CD4-positive, alpha-beta T cell treated with Interleukin-15 for 1 hour (primary cell): ENCODE measurements at regions not wholly inside any gene's neighbourhood (a gene's known extent, or its start where the extent isn't known, plus 50 kb on each side); places are given as distances from the start of the nearest gene placed in this dataset.

Source experiments
- DNase-seq: peaks from one replicate; pipeline ENCODE4 v3.0.0-alpha.2; 2020

DNA sequence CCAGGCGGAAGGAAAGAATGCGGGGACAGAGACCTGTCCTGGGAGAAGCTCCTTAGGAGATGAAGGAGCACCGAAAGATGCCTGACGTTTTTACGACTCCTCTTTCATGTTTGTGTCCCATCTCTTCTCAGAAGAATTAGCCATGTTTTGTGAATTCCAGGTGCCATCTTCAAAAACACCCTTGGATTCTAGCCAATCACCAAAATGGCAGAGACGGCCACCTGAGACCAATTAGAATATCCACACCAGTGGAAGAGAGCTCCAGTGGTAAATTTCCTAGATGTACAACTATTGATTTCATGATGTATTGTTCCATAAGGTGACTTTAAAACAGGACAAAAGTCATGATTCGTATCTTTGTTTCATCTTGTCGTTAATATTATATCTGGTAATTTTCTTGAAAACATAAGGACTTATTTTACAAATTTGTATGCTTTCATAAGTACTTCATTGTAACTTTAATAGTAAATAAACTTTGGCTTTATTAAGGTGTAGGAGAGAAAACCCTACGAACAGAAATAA lies 62.3 kb upstream of the NUDT4 start:
- DNase-seq, result no peak

DNA sequence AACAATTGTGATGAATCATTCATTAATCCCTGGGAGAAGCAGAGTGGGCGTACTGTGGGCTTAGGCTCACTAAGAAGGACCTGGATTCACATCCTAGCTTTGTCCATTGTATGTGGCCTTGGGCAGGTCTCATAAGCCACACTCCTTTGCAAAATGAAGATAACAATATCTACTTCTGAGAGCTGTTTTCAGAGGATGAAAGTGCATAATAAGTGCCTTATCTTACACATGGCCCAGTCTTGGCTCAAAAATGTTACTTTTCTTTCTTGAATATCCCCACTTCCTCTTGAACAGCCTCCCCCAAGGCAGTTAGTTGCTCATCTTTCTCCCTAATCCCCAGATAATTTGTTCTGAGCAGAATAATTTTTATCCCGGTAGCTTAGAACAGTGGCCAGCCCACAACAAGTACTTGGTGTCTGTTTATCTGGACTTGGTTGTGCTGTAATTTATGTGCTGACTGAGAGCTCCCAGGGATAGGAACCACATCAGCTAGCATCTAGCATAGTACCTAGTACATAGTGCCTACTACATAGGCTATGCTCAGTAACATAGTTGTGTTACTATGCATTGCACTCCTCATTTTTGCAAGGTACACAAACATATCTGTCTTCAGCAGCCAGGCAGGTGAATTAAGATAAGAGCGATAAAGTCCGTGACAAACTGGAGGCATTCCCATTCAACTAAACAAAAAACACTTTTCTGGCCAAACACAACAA lies 61.7 kb upstream of the NUDT4 start:
- DNase-seq, result no peak

DNA sequence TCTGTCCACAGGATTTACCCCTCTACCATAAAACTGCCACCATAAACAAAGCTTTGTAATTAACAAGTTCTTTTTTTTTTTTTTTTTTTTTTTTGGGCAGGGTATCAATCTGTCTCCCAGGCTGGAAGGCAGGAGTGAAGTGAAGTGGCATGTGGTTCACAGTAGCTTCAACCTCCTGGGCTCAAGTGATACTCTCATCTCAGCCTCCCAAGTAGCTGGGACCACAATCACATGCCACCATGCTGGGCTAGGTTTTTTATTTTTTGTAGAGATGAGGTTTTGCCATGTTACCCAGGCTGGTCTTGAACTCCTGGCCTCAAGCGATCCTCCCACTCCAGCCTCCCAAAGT lies 61.1 kb upstream of the NUDT4 start:
- no peak for DNase-seq

DNA sequence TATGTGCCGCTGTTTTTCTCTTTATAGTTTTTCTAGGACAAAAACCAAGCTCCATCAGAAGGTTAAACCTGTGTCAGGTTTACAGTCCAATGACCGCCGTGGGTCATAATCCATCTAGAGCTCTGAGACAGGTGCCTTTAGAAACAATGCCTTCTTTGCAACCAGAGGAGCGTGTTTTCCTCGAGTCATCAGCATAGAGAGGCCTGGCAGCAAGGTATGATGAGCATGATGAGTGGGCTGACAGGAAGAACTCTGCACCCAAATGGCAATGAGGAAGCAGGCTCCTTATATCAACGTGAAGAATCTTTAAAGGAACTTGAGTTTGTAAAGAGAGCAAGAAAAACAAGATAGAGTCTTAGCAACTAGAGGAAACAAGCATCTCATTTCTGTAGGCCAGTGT lies 60.5 kb upstream of the NUDT4 start:
- DNase-seq, result no peak

DNA sequence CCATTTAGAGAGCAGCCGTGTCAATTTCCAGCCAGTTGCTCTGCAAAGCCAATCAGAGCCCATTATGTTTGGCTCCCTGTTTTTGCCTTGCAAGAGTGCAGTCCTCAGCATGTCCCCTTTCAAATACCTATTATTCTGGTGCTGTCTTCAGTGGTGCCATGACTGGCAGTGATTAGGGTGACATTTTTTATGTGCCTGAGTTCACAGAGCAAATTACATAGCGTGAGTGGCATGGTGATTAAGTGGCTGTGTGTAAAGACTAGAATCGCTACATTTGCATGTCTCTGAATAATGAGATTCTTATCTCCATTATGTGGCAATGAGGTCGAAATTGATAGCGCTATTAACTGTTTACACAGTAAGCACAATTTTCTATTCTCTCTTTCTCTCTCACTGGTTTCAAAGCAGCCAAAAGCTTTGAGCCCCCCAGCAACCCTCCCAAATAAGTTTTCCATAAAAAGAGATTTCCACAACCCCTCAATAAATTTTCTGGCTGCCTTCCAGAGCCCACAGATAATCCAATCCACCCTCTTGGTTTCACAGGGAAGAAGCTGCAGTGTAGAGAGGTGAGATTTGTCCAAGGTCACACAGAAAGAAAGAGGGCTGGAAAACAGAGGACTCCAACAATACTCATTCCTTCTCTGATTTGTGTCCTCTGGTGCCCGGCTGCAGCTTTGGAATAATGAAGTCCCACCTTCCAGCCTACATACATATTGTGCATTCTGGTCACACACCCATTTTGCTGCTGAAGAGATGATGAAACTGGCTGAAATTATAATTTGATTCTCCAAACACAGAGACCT lies 58.8 kb upstream of the NUDT4 start:
- no peak for DNase-seq

DNA sequence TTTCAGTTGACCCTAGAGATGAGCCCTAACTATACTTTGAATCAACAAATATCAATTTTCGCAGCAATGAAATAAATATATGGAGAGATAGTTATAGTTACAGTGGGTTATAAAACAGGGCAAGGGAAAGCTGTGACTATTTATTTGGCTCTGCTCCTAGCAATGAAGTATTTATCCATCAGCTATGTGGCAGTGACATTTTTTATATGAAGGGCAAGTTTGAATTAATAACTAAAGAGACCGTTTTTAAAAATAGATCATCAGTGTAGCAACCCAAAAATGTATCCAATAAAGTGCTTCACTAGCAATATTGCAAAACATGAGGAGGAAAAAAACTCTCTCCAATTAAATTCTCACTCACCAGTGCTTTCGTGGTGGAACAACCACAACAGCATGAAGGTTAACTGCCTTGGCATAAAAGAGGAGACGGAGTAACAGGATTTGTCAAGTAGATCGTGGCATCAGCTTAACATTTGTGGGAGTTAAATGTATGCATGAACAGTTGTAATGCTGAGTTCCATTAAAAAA lies 58.1 kb upstream of the NUDT4 start:
- DNase-seq, result no peak

DNA sequence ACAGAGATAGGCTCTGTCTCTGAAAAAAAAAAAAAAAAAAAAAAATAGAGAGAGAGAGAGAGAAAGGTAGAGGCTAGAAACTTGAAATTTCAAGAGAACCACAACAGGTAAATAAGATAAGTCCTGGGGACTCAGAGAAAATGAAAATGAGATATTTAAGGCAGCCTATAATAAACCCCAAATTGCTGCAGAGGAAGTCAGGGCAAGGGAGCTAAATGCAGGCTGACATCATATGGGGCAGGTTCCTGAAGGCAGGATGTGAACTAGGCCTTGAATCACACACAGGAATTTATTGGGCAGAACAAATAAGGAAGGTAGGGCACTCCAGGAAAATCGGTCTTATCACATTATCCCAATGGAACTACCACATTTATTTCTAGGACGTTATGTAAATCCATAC lies 54.9 kb upstream of the NUDT4 start:
- DNase-seq, result no peak

DNA sequence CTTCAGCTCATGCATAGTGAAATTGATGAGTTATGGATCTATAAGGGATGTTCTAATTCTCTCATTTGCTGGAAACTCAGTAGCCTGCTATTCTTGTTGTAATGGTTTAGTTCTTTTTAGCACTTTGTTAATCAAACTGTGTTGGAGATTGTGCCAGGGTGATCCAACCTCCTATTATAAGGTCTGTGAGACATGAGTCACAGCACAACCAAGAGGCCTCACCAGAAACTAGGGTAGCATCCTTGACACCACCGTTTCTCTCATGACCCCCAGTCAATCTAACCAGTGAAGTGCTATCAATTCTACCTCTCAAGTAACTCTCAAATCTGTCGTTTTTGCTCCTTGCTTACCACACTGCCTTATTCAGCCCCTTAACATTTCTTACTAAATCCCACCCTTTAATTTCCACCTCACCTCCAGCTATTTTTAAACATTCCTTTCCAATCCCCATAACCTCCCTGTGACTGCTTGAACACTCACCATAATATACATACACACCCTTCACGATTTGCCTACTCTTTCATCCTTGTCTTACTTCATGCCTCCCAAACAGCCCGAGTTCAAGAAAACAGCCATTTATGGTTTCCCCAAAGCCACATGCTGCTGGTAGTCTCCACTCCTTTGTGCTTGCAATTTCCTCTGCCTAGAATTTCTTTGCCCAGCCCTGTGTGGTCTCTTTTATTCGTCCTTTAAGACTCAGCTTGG lies 53.9 kb upstream of the NUDT4 start:
- no peak for DNase-seq

DNA sequence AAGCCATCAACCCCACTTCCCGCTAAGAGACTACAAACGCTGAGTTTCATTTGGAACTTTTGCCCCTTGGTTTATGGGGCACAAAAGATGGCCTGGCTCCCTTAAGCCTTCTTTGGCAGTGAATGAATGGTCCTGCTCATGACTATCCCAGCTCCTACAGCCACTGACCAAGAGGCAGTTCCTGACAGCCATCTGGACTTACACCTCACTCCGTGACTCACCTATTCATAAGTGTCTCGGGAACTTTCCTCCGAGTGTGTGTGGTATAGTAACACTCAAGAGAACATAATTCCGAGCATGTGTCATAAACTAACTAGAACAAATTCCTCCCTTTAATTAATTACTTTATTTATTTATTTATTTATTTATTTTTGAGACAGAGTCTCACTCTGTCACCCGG lies 51.9 kb upstream of the NUDT4 start:
- DNase-seq, result no peak
